Ectodermal cell (in vitro differentiated cells): ENCODE measurements at regions not wholly inside any gene's neighbourhood (a gene's known extent, or its start where the extent isn't known, plus 50 kb on each side); places are given as distances from the start of the nearest gene placed in this dataset.
"Not testable (repeated sequence)": the region's sequence is repeated elsewhere in the genome, so short reads cannot be mapped to it uniquely, and the experiment has no call there.

Experiments used
- H3K27ac ChIP-seq: 2 replicates; pipeline ENCODE4 v1.7.0; 2013; ENCODE audit warnings: mild to moderate bottlenecking, low read depth, low read length; ENCODE audit not compliant: insufficient read depth, poor library complexity, severe bottlenecking
- H3K27me3 ChIP-seq: 2 replicates; pipeline ENCODE4 v1.7.0; 2013; ENCODE audit warnings: mild to moderate bottlenecking, low read length; ENCODE audit not compliant: insufficient read depth, control insufficient read depth, poor library complexity, severe bottlenecking
- H3K36me3 ChIP-seq: one replicate; pipeline ENCODE4 v1.7.0; 2013; ENCODE audit warnings: low read length; ENCODE audit not compliant: control insufficient read depth, insufficient read depth
- H3K4me1 ChIP-seq: one replicate; pipeline ENCODE4 v1.7.0; 2013; ENCODE audit warnings: low read length; ENCODE audit not compliant: control insufficient read depth, insufficient read depth
- H3K4me3 ChIP-seq: 2 replicates; pipeline ENCODE4 v1.7.0; 2013; ENCODE audit warnings: low read depth, low read length, control low read depth; ENCODE audit not compliant: insufficient read depth
- H3K9me3 ChIP-seq: 2 replicates; pipeline ENCODE4 v1.7.0; 2013; ENCODE audit warnings: mild to moderate bottlenecking, low read length, moderate library complexity; ENCODE audit not compliant: control insufficient read depth
- WGBS, 2 experiments: methylation state at CpG; one replicate each; pipeline ENCODE4 v1.1.7; 2013; ENCODE audit warnings: missing lambda C conversion rate in 2 of 2; 5-methylcytosine and 5-hydroxymethylcytosine counted together

DNA sequence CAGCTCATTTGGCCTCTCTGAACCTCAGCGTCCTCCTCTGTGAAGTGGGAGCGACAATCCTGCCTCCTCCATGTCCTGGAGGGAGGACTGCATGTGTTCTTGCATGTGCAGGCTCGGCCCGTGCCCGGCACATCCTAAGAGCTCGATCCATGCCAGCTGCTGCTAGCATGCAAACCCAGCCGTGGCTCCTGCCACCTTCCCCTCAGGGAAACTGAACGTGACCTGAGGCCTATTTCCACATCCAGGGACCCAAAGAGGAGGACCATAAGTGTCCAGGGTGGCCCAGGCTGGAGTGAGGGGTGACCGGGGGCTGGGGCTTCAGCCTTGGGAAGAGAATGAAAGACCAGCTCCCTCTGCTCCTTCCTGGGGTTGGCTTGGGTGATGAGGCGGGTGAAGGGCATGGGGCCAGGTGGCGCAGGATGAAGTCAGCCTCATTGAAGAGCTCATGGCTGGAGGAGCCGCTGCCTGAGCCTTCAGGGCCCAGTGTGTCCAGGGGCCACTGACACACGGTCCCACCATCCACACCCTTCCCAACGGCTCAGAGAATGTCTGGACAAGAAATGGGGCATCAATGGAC is 115.7 kb upstream of the AKAP13 start:
- H3K36me3 ChIP-seq, H3K9me3 ChIP-seq, H3K4me1 ChIP-seq, H3K27ac ChIP-seq, H3K4me3 ChIP-seq, H3K27me3 ChIP-seq: not testable (repeated sequence)
- 89 to 94% methylated on average over 11 to 13 of the region's 14 CpGs for WGBS, 2 experiments

- WGBS, 2 experiments, result 94 to 97% methylated on average over 7 to 9 of the region's 24 CpGs
- H3K27me3 ChIP-seq, result not testable (repeated sequence)
Measured at GRCh38 chr15:85267158-85267857, 113.1 kb upstream of the AKAP13 start.

DNA sequence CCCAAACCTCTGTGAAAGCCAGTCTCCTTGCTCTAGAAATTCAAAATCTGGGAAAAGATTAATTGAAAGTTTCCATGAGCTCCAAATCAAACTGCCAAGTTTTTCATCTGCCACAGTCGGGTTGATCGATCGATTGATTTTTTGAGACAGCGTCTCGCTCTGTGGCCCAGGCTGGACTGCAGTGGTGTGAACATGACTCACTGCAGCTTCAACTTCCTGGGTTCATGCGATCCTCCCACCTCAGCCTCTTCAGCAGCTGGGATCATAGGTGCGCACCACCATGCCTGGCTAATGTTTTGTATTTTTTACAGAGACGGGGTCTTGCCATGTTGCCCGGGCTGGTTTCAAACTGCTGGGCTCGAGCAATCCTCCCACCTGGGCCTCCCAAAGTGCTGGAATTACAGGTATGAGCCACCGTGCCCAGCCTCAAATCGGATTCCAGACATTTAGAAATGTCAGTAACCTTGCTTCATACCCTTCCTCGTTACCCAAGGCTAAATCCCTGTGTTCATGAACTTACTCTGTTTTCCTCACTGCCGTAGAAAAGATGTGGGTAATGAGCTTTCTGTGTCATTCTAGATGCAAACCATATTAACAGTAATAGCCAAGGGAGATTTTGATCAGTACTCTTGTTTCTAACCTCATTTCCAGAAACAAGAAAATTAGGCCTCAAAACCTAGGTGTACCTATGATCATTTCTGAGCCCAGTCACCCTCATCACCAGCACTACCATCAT is 105.9 kb upstream of the AKAP13 start:
- Histone ChIP-seq H3K9me3 (no peaks in the 10 kb centered on the region), H3K4me3 (no peak overlapping the region), H3K27ac (no peak overlapping the region), H3K36me3 (no peaks in the 10 kb centered on the region), H3K4me1 (no peaks in the 10 kb centered on the region), H3K27me3 (no peaks in the 10 kb centered on the region)
- WGBS, 2 experiments, result 91% methylated on average over 13 to 14 of the region's 14 CpGs

More at GRCh38 chr15:85267158-85267857, 113.1 kb upstream of the AKAP13 start:
- not testable (repeated sequence) for H3K27ac ChIP-seq, H3K9me3 ChIP-seq, H3K4me1 ChIP-seq, H3K4me3 ChIP-seq, H3K36me3 ChIP-seq

DNA sequence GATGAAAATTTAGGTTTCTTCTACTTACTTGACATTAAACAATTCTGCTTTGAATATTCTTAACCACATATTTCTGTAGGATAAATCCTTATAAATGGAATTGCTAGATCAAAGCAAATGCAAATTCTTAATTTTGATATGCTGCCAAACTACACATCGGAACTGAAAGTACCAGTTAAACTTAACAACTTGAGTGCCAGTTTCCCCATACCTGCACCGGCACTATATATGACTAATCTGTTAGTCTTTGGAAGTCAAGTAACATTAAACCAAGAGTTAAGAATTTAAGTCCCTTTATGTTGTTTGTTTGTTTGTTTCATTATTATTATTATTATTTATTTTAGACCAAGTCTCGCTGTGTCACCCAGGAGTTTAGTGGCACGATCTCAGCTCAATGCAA is 103.9 kb upstream of the AKAP13 start:
- Histone ChIP-seq H3K36me3 (no peaks in the 10 kb centered on the region), H3K9me3 (no peaks in the 10 kb centered on the region), H3K4me1 (no peaks in the 10 kb centered on the region), H3K27ac (no peak overlapping the region), H3K27me3 (no peaks in the 10 kb centered on the region), H3K4me3 (no peak overlapping the region)
- WGBS, 2 experiments, result 96 to 97% methylated on average over 4 of the region's 4 CpGs

- no peak overlapping the region for H3K4me3 ChIP-seq
- no peak overlapping the region for H3K27ac ChIP-seq
- H3K4me1 ChIP-seq, result no peaks in the 10 kb centered on the region
- WGBS, 2 experiments, result 91 to 94% methylated on average over 7 of the region's 8 CpGs
- no peaks in the 10 kb centered on the region for H3K36me3 ChIP-seq
- no peaks in the 10 kb centered on the region for H3K27me3 ChIP-seq
- no peaks in the 10 kb centered on the region for H3K9me3 ChIP-seq
Measured at GRCh38 chr15:85276921-85277320, 103.5 kb upstream of the AKAP13 start.

GRCh38 chr15:85277847-85278370 is 102.5 kb upstream of the AKAP13 start:
- Histone ChIP-seq H3K4me3 (no peak overlapping the region), H3K36me3 (no peaks in the 10 kb centered on the region), H3K9me3 (no peaks in the 10 kb centered on the region), H3K4me1 (no peaks in the 10 kb centered on the region), H3K27me3 (no peaks in the 10 kb centered on the region), H3K27ac (no peak overlapping the region)
- 89% methylated on average over 2 to 3 of the region's 3 CpGs for whole genome bisulfite sequencing, 2 experiments

GRCh38 chr15:85280203-85280602 is 100.2 kb upstream of the AKAP13 start:
- no peaks in the 10 kb centered on the region for H3K4me1 ChIP-seq
- 95 to 97% methylated on average over 6 of the region's 6 CpGs for WGBS, 2 experiments
- H3K27ac ChIP-seq, result no peak overlapping the region
- no peaks in the 10 kb centered on the region for H3K27me3 ChIP-seq
- H3K9me3 ChIP-seq, result no peaks in the 10 kb centered on the region
- no peak overlapping the region for H3K4me3 ChIP-seq
- no peaks in the 10 kb centered on the region for H3K36me3 ChIP-seq

- Histone ChIP-seq H3K9me3 (no peaks in the 10 kb centered on the region), H3K36me3 (no peaks in the 10 kb centered on the region), H3K27me3 (no peaks in the 10 kb centered on the region), H3K4me3 (no peak overlapping the region), H3K27ac (no peak overlapping the region), H3K4me1 (no peaks in the 10 kb centered on the region)
- 92 to 94% methylated on average over 7 of the region's 7 CpGs for WGBS, 2 experiments
Measured at GRCh38 chr15:85281293-85281882, 99.0 kb upstream of the AKAP13 start.

DNA sequence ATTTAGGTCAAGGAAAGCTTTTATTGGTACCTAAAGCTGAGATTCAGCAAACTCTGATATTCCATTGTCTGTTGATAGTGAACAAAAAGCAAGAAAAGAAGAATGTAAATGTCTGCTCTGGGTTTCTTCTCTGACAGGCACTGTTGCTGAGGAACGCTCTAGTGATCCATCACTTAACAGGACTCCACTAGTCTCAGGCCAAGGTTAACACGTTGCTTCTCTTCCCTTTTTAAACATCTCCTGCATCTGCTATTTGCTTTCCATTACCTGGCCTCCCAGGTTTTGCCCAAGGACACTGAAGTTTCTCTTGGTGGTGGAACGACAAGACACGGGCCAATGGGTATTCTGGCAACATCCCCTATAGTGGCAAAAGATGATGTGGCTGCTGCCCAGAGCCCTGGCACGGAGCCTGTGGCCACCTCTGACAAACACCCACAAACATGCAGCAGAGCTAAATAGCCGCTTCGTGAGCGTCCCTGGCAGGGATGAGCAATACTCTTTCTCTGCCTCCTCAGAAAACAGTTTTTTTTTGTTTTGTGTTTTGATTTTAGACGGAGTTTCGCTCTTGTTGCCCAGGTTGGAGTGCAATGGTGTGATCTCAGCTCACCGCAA is 97.8 kb upstream of the AKAP13 start:
- Histone ChIP-seq H3K36me3 (no peaks in the 10 kb centered on the region), H3K27ac (no peak overlapping the region), H3K9me3 (no peaks in the 10 kb centered on the region), H3K27me3 (no peaks in the 10 kb centered on the region), H3K4me1 (no peaks in the 10 kb centered on the region), H3K4me3 (no peak overlapping the region)
- WGBS, 2 experiments, result 93 to 95% methylated on average over 11 of the region's 11 CpGs

GRCh38 chr15:85283815-85284214 is 96.6 kb upstream of the AKAP13 start:
- not testable (repeated sequence) for H3K4me3 ChIP-seq, H3K9me3 ChIP-seq, H3K4me1 ChIP-seq, H3K27me3 ChIP-seq, H3K36me3 ChIP-seq, H3K27ac ChIP-seq
- 65 to 74% methylated on average over 5 of the region's 5 CpGs for WGBS, 2 experiments
